ENCODE measurements at regions not wholly inside any gene's neighbourhood (a gene's known extent, or its start where the extent isn't known, plus 50 kb on each side); places are given as distances from the start of the nearest gene placed in this dataset.

- DNase-seq (ENCODE audit: low read depth in 2 of 2, low spot score in 1 of 2): no peak
These were observed 255.2 kb downstream of the EMP1 start for GRCh38 chr12:13451776-13452175.

GRCh38 chr12:13450231-13451080, 253.9 kb downstream of the EMP1 start:
- no peak for DNase-seq (ENCODE audit: low read depth in 2 of 2, low spot score in 1 of 2)

- no peak for DNase-seq (ENCODE audit: low read depth in 2 of 2, low spot score in 1 of 2)
These were observed 247.6 kb downstream of the EMP1 start for GRCh38 chr12:13444076-13444475.

- no peak for DNase-seq (ENCODE audit: low read depth in 2 of 2, low spot score in 1 of 2)
These were observed 247.0 kb downstream of the EMP1 start for GRCh38 chr12:13443498-13443897.

- DNase-seq (ENCODE audit: low read depth in 2 of 2, low spot score in 1 of 2): no peak
These were observed 246.5 kb downstream of the EMP1 start for GRCh38 chr12:13443028-13443427.

GRCh38 chr12:13442457-13442856, 245.9 kb downstream of the EMP1 start:
- DNase-seq (ENCODE audit: low read depth in 2 of 2, low spot score in 1 of 2): no peak

- no peak for DNase-seq (ENCODE audit: low read depth in 2 of 2, low spot score in 1 of 2)
These were observed 244.3 kb downstream of the EMP1 start for GRCh38 chr12:13440844-13441243.

GRCh38 chr12:13437541-13437940, 241.0 kb downstream of the EMP1 start:
- DNase-seq (ENCODE audit: low read depth in 2 of 2, low spot score in 1 of 2): no peak

- no peak for DNase-seq (ENCODE audit: low read depth in 2 of 2, low spot score in 1 of 2)
These were observed 240.3 kb downstream of the EMP1 start for GRCh38 chr12:13436696-13437391.

GRCh38 chr12:13436182-13436581, 239.7 kb downstream of the EMP1 start:
- DNase-seq (ENCODE audit: low read depth in 2 of 2, low spot score in 1 of 2): no peak

GRCh38 chr12:13435235-13435933, 238.9 kb downstream of the EMP1 start:
- DNase-seq (ENCODE audit: low read depth in 2 of 2, low spot score in 1 of 2): no peak

- DNase-seq (ENCODE audit: low read depth in 2 of 2, low spot score in 1 of 2): no peak
These were observed 237.2 kb downstream of the EMP1 start for GRCh38 chr12:13433768-13434167.

- DNase-seq (ENCODE audit: low read depth in 2 of 2, low spot score in 1 of 2): no peak
These were observed 234.5 kb downstream of the EMP1 start for GRCh38 chr12:13431041-13431440.

- no peak for DNase-seq (ENCODE audit: low read depth in 2 of 2, low spot score in 1 of 2)
These were observed 232.2 kb downstream of the EMP1 start for GRCh38 chr12:13428538-13429265.

- no peak for DNase-seq (ENCODE audit: low read depth in 2 of 2, low spot score in 1 of 2)
These were observed 229.2 kb downstream of the EMP1 start for GRCh38 chr12:13425766-13426165.

- no peak for DNase-seq (ENCODE audit: low read depth in 2 of 2, low spot score in 1 of 2)
These were observed 225.8 kb downstream of the EMP1 start for GRCh38 chr12:13422291-13422690.

- DNase-seq (ENCODE audit: low read depth in 2 of 2, low spot score in 1 of 2): no peak
These were observed 221.0 kb downstream of the EMP1 start for GRCh38 chr12:13417516-13417915.

GRCh38 chr12:13411287-13411686, 214.8 kb downstream of the EMP1 start:
- DNase-seq (ENCODE audit: low read depth in 2 of 2, low spot score in 1 of 2): no peak

GRCh38 chr12:13405961-13406703, 209.6 kb downstream of the EMP1 start:
- DNase-seq (ENCODE audit: low read depth in 2 of 2, low spot score in 1 of 2): no peak

- no peak for DNase-seq (ENCODE audit: low read depth in 2 of 2, low spot score in 1 of 2)
These were observed 208.3 kb downstream of the EMP1 start for GRCh38 chr12:13404631-13405473.

All from stimulated activated CD8-positive, alpha-beta memory T cell treated with anti-CD3 and anti-CD28 coated beads, Interleukin-4, amount 100 ng/mL, for 1 hour (primary cell).